ENCODE measurements at regions not wholly inside any gene's neighbourhood (a gene's known extent, or its start where the extent isn't known, plus 50 kb on each side); places are given as distances from the start of the nearest gene placed in this dataset.

DNA sequence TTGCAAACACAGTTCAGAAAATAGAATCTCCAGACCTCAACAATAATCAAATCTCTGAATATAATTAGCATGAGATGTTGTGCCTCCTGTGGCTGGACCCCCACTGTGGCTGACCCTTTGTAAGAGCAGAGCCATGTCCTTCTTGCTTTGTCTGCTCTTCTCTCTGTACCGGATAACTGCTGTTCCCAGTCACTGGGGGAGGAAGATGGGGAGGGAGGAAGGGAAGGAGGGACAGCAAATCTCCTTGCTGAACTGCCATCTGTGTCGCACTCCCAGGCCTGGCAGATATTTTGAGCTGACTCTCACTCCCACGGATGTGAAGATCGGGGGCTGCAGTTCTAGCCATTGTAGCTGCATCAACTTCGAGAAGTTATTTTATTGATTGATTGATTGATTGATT, 319.0 kb upstream of the CXCR4 start:
- TF ChIP-seq GATA2 (IDR thresholded peaks at IDR 0.05; ENCODE audit: low read depth, low read length): no peak
- TF ChIP-seq GATA3 (IDR thresholded peaks at IDR 0.05; ENCODE audit: low read depth, low read length): no peak

Measured in SH-SY5Y (cell line).